Uterus (tissue), 3 donors: ENCODE measurements at regions not wholly inside any gene's neighbourhood (a gene's known extent, or its start where the extent isn't known, plus 50 kb on each side); places are given as distances from the start of the nearest gene placed in this dataset.

Experiments used
- DNase-seq, 2 donors: peaks; one replicate each; pipeline ENCODE4 v3.0.0-alpha.2; 2019 to 2020
- H3K27ac ChIP-seq, 2 donors: fragments of 200-600 bp; sonication (generic); 1 replicate in 1 of 2; 2 replicates in 1 of 2; pipeline ENCODE4 v1.5.1; 2016 to 2018
- H3K27me3 ChIP-seq, 2 donors: fragments of 200-600 bp; sonication (generic); one replicate each; pipeline ENCODE4 v1.5.1; 2018 to 2019; ENCODE audit warnings: control low read depth in 1 of 2
- H3K36me3 ChIP-seq, 2 donors: fragments of 200-600 bp; sonication (generic); one replicate each; pipeline ENCODE4 v1.5.1; 2019; ENCODE audit warnings: control low read depth in 1 of 2
- H3K4me1 ChIP-seq, 2 donors: fragments of 200-600 bp; sonication (generic); one replicate each; pipeline ENCODE4 v1.5.1; 2018 to 2019; ENCODE audit warnings: control low read depth in 1 of 2
- H3K4me3 ChIP-seq, 2 donors: fragments of 200-600 bp; sonication (generic); 1 replicate in 1 of 2; 2 replicates in 1 of 2; pipeline ENCODE4 v1.5.1; 2018 to 2019; ENCODE audit warnings: mild to moderate bottlenecking in 1 of 2
- H3K9me3 ChIP-seq, 2 donors: fragments of 200-600 bp; sonication (generic); one replicate each; pipeline ENCODE4 v1.5.1; 2019; ENCODE audit warnings: control low read depth in 1 of 2
- CTCF ChIP-seq, 4 experiments: fragments of 200-600 bp in 2 of 4; fragments of 450-650 bp in 2 of 4; sonication (generic) in 2 of 4; IDR thresholded peaks; one replicate each; pipeline ENCODE4 v1.5.1; 2016 to 2019; ENCODE audit warnings: antibody characterized with exemption in 4 of 4, mild to moderate bottlenecking in 2 of 4, moderate library complexity in 1 of 4
- POLR2A ChIP-seq, 2 donors: fragments of 450-650 bp; IDR thresholded peaks; one replicate each; pipeline ENCODE4 v1.6.1; 2016; ENCODE audit warnings: antibody characterized with exemption in 2 of 2, mild to moderate bottlenecking in 1 of 2, moderate library complexity in 1 of 2
- intact Hi-C: fragments of 100-400 bp; cut with DNase I; formaldehyde crosslinking; loops from one replicate; pipeline ENCODE4 v1.15.1; 2023; ENCODE audit warnings: low total_unique reads
- donor health status: DM: yes; HTN: yes; CAD: no.

- Histone ChIP-seq H3K36me3 (no peaks in the 10 kb centered on the region), H3K4me1 (no peaks in the 10 kb centered on the region), H3K4me3 (no peak overlapping the region), H3K27ac (no peak overlapping the region), H3K9me3 (no peaks in the 10 kb centered on the region), H3K27me3 (no peaks in the 10 kb centered on the region)
- no peak for DNase-seq
- intact Hi-C loops: no loop called here
- no peak for TF ChIP-seq CTCF (IDR thresholded peaks at IDR 0.05)
- no peak for TF ChIP-seq POLR2A (IDR thresholded peaks at IDR 0.05)
These were observed 77.9 kb upstream of the KL start for GRCh38 chr13:32938314-32938713.

- no peaks in the 10 kb centered on the region for H3K27me3 ChIP-seq
- H3K36me3 ChIP-seq: no peaks in the 10 kb centered on the region
- intact Hi-C loops: no loop called here
- no peaks in the 10 kb centered on the region for H3K4me1 ChIP-seq
- DNase-seq: no peak
- TF ChIP-seq CTCF (IDR thresholded peaks at IDR 0.05) (no peak), POLR2A (IDR thresholded peaks at IDR 0.05) (no peak)
- no peak overlapping the region for H3K27ac ChIP-seq
- H3K9me3 ChIP-seq: no peaks in the 10 kb centered on the region
- H3K4me3 ChIP-seq: no peak overlapping the region
These were observed 77.3 kb upstream of the KL start for GRCh38 chr13:32938907-32939306.

- H3K4me1 ChIP-seq: no peaks in the 10 kb centered on the region
- H3K36me3 ChIP-seq: no peaks in the 10 kb centered on the region
- TF ChIP-seq POLR2A (IDR thresholded peaks at IDR 0.05) (no peak), CTCF (IDR thresholded peaks at IDR 0.05) (no peak)
- no peaks in the 10 kb centered on the region for H3K27me3 ChIP-seq
- no peak overlapping the region for H3K27ac ChIP-seq
- H3K4me3 ChIP-seq: no peak overlapping the region
- DNase-seq: no peak
- H3K9me3 ChIP-seq: no peaks in the 10 kb centered on the region
- intact Hi-C loops: no loop called here
These were observed 75.6 kb upstream of the KL start for GRCh38 chr13:32940601-32941000.

GRCh38 chr13:32941368-32941767, 74.9 kb upstream of the KL start:
- no peaks in the 10 kb centered on the region for H3K36me3 ChIP-seq
- H3K27ac ChIP-seq: no peak overlapping the region
- no peaks in the 10 kb centered on the region for H3K27me3 ChIP-seq
- DNase-seq: no peak
- H3K4me1 ChIP-seq: no peaks in the 10 kb centered on the region
- TF ChIP-seq POLR2A (IDR thresholded peaks at IDR 0.05) (no peak), CTCF (IDR thresholded peaks at IDR 0.05) (no peak)
- no peak overlapping the region for H3K4me3 ChIP-seq
- no peaks in the 10 kb centered on the region for H3K9me3 ChIP-seq
- intact Hi-C loops: no loop called here

- Histone ChIP-seq H3K9me3 (no peaks in the 10 kb centered on the region), H3K4me3 (no peak overlapping the region), H3K27me3 (no peaks in the 10 kb centered on the region), H3K4me1 (no peaks in the 10 kb centered on the region), H3K36me3 (no peaks in the 10 kb centered on the region), H3K27ac (no peak overlapping the region)
- intact Hi-C loops: no loop called here
- no peak for DNase-seq
- TF ChIP-seq CTCF (IDR thresholded peaks at IDR 0.05) (no peak), POLR2A (IDR thresholded peaks at IDR 0.05) (no peak)
These were observed 69.7 kb upstream of the KL start for GRCh38 chr13:32946558-32946957.
